WTC11 (cell line): ENCODE measurements at regions not wholly inside any gene's neighbourhood (a gene's known extent, or its start where the extent isn't known, plus 50 kb on each side); places are given as distances from the start of the nearest gene placed in this dataset.

ENCODE experiments used
- ATF1 ChIP-seq: sonication (generic); formaldehyde crosslinking; IDR thresholded peaks from 2 replicates; pipeline ENCODE4 v1.8.1; 2023; ENCODE audit warnings: mild to moderate bottlenecking, moderate library complexity, missing genetic modification reagents
- JAZF1 ChIP-seq: fragments of 250-450 bp; sonication (Bioruptor Pico); IDR thresholded peaks from 2 replicates; pipeline ENCODE4 v1.9.0; 2021; ENCODE audit warnings: moderate library complexity, mild to moderate bottlenecking, inconsistent platforms
- JUN ChIP-seq: sonication (generic); formaldehyde crosslinking; IDR thresholded peaks from 2 replicates; pipeline ENCODE4 v1.8.0; 2023; ENCODE audit warnings: mild to moderate bottlenecking, missing genetic modification reagents
- MYBL2 ChIP-seq: sonication (generic); formaldehyde crosslinking; IDR thresholded peaks from 2 replicates; pipeline ENCODE4 v1.8.1; 2023; ENCODE audit warnings: mild to moderate bottlenecking, moderate library complexity, missing genetic modification reagents
- TEAD4 ChIP-seq: sonication (generic); formaldehyde crosslinking; IDR thresholded peaks from 2 replicates; pipeline ENCODE4 v1.8.0; 2022; ENCODE audit warnings: mild to moderate bottlenecking, missing genetic modification reagents
- USF1 ChIP-seq: sonication (generic); formaldehyde crosslinking; IDR thresholded peaks from 2 replicates; pipeline ENCODE4 v1.8.0; 2022; ENCODE audit warnings: mild to moderate bottlenecking, missing genetic modification reagents
- ZBTB43 ChIP-seq: sonication (generic); formaldehyde crosslinking; IDR thresholded peaks from 2 replicates; pipeline ENCODE4 v1.8.1; 2023; ENCODE audit warnings: mild to moderate bottlenecking, missing genetic modification reagents
- ZNF281 ChIP-seq: sonication (generic); formaldehyde crosslinking; IDR thresholded peaks from 2 replicates; pipeline ENCODE4 v1.8.0; 2023; ENCODE audit warnings: mild to moderate bottlenecking, missing genetic modification reagents
- ZNF396 ChIP-seq: fragments of 250-450 bp; sonication (Bioruptor Pico); IDR thresholded peaks from 2 replicates; pipeline ENCODE4 v1.8.0; 2021; ENCODE audit warnings: mild to moderate bottlenecking, moderate library complexity, borderline replicate concordance
- ZNF671 ChIP-seq: fragments of 250-450 bp; sonication (Bioruptor Pico); IDR thresholded peaks from 2 replicates; pipeline ENCODE4 v1.8.0; 2021; ENCODE audit warnings: mild to moderate bottlenecking
- TF ChIP-seq, protein P1 (sequence below): fragments of 250-450 bp; sonication (Bioruptor Pico); IDR thresholded peaks from 2 replicates; pipeline ENCODE4 v1.9.0; 2021; ENCODE audit warnings: mild to moderate bottlenecking, borderline replicate concordance
- TF ChIP-seq, protein P2 (sequence below): sonication (generic); formaldehyde crosslinking; IDR thresholded peaks from 2 replicates; pipeline ENCODE4 v1.8.0; 2023; ENCODE audit warnings: missing genetic modification reagents, mild to moderate bottlenecking, borderline replicate concordance
- TF ChIP-seq, protein P3 (sequence below): sonication (generic); formaldehyde crosslinking; conservative IDR thresholded peaks from 2 replicates; pipeline ENCODE4 v1.8.1; 2023; ENCODE audit warnings: mild to moderate bottlenecking, low read depth, missing genetic modification reagents, moderate library complexity
- TF ChIP-seq, protein P4 (sequence below): sonication (generic); formaldehyde crosslinking; IDR thresholded peaks from 2 replicates; pipeline ENCODE4 v1.8.0; 2022; ENCODE audit warnings: mild to moderate bottlenecking, missing genetic modification reagents

DNA sequence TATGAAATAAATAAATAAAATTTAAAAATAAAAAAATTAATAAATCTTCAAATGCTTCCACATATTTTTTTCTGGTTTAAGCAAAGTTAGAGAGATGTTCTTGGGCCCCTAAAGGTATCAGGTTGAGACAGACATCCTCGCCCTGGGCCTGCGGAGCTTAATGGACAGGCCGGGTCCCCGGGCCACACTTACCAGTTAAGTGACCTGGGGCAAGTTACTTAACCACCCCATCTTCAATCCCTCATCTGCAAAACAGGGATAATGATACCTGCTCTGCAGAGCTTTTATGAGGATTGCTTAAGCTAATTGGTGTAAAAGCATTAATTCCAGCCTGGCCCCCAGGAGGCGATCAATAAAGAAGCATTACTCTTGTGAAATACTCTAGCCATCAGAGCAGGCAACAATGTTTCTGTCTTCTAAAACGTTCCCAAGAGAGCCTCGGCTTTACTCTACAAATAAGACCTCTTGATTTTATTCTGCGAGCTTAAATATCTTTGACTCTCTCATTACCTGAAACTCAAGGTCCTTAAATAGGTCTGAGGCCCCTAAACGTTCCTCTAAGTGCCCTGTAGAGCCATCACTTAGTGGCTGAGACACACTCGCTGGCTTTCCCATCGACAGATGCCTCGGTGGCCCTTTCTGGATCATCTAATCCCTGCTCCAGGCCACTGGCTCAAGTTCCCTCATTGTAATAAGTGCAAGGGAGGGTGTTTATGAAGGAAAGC is 81.1 kb upstream of the DIO3 start (continued):
- TF ChIP-seq, protein P1, sequence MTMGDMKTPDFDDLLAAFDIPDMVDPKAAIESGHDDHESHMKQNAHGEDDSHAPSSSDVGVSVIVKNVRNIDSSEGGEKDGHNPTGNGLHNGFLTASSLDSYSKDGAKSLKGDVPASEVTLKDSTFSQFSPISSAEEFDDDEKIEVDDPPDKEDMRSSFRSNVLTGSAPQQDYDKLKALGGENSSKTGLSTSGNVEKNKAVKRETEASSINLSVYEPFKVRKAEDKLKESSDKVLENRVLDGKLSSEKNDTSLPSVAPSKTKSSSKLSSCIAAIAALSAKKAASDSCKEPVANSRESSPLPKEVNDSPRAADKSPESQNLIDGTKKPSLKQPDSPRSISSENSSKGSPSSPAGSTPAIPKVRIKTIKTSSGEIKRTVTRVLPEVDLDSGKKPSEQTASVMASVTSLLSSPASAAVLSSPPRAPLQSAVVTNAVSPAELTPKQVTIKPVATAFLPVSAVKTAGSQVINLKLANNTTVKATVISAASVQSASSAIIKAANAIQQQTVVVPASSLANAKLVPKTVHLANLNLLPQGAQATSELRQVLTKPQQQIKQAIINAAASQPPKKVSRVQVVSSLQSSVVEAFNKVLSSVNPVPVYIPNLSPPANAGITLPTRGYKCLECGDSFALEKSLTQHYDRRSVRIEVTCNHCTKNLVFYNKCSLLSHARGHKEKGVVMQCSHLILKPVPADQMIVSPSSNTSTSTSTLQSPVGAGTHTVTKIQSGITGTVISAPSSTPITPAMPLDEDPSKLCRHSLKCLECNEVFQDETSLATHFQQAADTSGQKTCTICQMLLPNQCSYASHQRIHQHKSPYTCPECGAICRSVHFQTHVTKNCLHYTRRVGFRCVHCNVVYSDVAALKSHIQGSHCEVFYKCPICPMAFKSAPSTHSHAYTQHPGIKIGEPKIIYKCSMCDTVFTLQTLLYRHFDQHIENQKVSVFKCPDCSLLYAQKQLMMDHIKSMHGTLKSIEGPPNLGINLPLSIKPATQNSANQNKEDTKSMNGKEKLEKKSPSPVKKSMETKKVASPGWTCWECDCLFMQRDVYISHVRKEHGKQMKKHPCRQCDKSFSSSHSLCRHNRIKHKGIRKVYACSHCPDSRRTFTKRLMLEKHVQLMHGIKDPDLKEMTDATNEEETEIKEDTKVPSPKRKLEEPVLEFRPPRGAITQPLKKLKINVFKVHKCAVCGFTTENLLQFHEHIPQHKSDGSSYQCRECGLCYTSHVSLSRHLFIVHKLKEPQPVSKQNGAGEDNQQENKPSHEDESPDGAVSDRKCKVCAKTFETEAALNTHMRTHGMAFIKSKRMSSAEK (CRISPR knock-in tag) = no peak
- TF ChIP-seq, protein P2, sequence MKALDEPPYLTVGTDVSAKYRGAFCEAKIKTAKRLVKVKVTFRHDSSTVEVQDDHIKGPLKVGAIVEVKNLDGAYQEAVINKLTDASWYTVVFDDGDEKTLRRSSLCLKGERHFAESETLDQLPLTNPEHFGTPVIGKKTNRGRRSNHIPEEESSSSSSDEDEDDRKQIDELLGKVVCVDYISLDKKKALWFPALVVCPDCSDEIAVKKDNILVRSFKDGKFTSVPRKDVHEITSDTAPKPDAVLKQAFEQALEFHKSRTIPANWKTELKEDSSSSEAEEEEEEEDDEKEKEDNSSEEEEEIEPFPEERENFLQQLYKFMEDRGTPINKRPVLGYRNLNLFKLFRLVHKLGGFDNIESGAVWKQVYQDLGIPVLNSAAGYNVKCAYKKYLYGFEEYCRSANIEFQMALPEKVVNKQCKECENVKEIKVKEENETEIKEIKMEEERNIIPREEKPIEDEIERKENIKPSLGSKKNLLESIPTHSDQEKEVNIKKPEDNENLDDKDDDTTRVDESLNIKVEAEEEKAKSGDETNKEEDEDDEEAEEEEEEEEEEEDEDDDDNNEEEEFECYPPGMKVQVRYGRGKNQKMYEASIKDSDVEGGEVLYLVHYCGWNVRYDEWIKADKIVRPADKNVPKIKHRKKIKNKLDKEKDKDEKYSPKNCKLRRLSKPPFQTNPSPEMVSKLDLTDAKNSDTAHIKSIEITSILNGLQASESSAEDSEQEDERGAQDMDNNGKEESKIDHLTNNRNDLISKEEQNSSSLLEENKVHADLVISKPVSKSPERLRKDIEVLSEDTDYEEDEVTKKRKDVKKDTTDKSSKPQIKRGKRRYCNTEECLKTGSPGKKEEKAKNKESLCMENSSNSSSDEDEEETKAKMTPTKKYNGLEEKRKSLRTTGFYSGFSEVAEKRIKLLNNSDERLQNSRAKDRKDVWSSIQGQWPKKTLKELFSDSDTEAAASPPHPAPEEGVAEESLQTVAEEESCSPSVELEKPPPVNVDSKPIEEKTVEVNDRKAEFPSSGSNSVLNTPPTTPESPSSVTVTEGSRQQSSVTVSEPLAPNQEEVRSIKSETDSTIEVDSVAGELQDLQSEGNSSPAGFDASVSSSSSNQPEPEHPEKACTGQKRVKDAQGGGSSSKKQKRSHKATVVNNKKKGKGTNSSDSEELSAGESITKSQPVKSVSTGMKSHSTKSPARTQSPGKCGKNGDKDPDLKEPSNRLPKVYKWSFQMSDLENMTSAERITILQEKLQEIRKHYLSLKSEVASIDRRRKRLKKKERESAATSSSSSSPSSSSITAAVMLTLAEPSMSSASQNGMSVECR (CRISPR knock-in tag) = no peak
- TF ChIP-seq TEAD4 (CRISPR knock-in tag) = no peak
- no peak for TF ChIP-seq ZNF396 (CRISPR knock-in tag)
- TF ChIP-seq, protein P3, sequence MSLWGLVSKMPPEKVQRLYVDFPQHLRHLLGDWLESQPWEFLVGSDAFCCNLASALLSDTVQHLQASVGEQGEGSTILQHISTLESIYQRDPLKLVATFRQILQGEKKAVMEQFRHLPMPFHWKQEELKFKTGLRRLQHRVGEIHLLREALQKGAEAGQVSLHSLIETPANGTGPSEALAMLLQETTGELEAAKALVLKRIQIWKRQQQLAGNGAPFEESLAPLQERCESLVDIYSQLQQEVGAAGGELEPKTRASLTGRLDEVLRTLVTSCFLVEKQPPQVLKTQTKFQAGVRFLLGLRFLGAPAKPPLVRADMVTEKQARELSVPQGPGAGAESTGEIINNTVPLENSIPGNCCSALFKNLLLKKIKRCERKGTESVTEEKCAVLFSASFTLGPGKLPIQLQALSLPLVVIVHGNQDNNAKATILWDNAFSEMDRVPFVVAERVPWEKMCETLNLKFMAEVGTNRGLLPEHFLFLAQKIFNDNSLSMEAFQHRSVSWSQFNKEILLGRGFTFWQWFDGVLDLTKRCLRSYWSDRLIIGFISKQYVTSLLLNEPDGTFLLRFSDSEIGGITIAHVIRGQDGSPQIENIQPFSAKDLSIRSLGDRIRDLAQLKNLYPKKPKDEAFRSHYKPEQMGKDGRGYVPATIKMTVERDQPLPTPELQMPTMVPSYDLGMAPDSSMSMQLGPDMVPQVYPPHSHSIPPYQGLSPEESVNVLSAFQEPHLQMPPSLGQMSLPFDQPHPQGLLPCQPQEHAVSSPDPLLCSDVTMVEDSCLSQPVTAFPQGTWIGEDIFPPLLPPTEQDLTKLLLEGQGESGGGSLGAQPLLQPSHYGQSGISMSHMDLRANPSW (CRISPR knock-in tag) = no peak
- TF ChIP-seq, protein P4, sequence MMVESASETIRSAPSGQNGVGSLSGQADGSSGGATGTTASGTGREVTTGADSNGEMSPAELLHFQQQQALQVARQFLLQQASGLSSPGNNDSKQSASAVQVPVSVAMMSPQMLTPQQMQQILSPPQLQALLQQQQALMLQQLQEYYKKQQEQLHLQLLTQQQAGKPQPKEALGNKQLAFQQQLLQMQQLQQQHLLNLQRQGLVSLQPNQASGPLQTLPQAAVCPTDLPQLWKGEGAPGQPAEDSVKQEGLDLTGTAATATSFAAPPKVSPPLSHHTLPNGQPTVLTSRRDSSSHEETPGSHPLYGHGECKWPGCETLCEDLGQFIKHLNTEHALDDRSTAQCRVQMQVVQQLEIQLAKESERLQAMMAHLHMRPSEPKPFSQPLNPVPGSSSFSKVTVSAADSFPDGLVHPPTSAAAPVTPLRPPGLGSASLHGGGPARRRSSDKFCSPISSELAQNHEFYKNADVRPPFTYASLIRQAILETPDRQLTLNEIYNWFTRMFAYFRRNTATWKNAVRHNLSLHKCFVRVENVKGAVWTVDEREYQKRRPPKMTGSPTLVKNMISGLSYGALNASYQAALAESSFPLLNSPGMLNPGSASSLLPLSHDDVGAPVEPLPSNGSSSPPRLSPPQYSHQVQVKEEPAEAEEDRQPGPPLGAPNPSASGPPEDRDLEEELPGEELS (CRISPR knock-in tag) = no peak
- no peak for TF ChIP-seq ZNF671 (CRISPR knock-in tag)
- TF ChIP-seq ZNF281 (CRISPR knock-in tag) = no peak
- TF ChIP-seq JUN (CRISPR knock-in tag) = no peak
- no peak for TF ChIP-seq ZBTB43 (CRISPR knock-in tag)
- no peak for TF ChIP-seq JAZF1 (CRISPR knock-in tag)
- TF ChIP-seq ATF1 (CRISPR knock-in tag) = no peak
- TF ChIP-seq USF1 (CRISPR knock-in tag) = no peak
- TF ChIP-seq MYBL2 (CRISPR knock-in tag) = no peak
